GM21737 (cell line): ENCODE measurements at regions not wholly inside any gene's neighbourhood (a gene's known extent, or its start where the extent isn't known, plus 50 kb on each side); places are given as distances from the start of the nearest gene placed in this dataset.
"Not testable (repeated sequence)": the region's sequence is repeated elsewhere in the genome, so short reads cannot be mapped to it uniquely, and the experiment has no call there.

ENCODE experiments used
- ATAC-seq: cut with Tn5 transposase; IDR thresholded peaks from one replicate; pipeline ENCODE4 v1.9.1; 2021; ENCODE audit warnings: mild to moderate bottlenecking, moderate library complexity; ENCODE audit not compliant: unreplicated experiment

DNA sequence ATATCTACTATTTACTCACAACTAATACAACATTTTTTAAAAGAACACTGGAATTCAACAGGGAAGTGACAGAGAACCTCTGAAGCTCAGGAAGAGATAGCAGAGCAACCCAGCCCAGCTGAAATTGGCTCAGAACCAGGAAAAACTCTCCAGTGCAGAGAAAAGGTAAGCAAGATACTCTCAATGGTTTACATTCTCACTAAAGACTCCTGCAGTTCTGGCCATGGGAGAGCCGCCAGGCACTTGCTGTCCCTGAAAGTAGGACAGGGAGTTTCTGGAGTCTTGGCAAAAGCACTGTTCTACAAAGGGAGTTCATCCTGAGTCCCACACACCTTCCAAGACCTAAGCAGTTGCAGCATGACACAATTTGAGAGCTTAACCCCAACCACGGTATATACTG, 330.8 kb downstream of the TRIM36 start:
- no peak for ATAC-seq

DNA sequence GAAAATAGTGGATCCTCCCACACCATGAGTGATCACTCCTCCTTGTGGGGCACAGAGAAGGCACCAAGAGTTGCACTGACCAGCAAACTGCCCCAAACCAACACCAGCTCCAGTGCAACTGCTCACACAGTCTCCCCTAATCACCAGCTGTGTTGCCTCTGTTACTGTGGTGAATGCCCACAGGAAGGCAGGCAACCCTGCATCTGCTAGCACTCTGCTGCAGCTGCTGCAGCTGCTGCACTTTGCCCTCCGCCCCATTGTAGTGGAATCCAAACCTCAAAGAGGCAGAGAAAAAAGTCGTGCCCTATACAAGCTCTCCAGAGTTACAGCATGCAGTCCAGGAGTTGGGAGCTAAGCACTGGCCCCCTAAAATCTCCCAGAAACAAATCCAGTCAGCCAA, 339.6 kb downstream of the TRIM36 start:
- ATAC-seq = no peak

DNA sequence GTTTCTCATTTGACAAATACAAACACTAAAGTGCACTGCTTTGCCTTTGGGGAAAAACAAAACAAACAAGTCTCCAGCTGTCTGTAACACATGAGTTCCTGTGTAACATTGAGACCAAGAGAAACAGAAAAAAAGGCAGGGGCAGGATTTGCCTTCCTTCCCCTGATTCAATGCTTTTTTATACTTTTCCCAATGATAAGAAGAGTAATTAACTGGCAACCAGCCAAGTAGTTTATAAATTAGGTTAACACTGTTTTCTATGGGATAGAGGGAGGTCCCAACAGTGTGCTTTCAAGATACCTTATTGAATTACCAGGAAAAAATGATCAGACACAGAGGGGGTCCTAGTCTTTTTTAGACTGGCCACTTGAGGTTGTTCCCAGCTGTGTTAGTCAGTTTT, 346.8 kb downstream of the TRIM36 start:
- ATAC-seq = no peak

DNA sequence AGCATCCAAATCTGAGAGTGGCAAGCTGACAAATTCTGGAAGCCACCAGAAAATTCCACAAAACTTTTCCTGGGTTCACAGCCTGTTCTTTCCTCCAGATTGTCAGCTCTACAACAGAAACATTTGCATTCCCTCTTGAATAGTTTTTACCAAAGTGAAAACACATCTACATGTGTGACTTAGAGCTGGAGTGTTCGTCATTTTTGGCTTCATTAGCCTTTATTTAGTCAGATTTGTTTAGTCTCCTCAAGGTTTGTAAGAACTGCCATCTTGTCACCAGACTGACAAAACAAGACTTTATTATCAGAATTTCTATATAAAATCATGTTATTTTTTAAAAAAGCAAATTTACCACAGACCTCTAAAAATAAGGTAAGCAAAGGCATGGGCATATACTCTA, 347.3 kb downstream of the TRIM36 start:
- ATAC-seq = no peak

DNA sequence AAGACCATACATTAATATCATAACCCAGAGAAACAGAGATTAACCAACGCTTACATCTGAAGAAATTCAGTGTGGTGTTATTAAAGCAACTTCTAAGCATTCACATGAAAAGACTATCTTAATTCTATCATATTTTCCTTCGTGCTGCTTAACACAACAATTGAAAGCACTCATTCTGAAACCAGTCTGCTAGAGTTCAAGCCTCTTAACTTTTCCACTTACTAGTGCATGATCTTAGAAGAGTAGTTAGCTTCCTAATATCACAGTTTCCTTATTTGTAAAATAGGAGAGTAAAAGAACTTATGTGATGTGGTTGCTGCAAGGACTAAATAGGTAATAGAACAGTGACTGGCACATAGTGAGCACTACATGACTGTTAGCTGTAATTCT, 379.3 kb downstream of the TRIM36 start:
- no peak for ATAC-seq

DNA sequence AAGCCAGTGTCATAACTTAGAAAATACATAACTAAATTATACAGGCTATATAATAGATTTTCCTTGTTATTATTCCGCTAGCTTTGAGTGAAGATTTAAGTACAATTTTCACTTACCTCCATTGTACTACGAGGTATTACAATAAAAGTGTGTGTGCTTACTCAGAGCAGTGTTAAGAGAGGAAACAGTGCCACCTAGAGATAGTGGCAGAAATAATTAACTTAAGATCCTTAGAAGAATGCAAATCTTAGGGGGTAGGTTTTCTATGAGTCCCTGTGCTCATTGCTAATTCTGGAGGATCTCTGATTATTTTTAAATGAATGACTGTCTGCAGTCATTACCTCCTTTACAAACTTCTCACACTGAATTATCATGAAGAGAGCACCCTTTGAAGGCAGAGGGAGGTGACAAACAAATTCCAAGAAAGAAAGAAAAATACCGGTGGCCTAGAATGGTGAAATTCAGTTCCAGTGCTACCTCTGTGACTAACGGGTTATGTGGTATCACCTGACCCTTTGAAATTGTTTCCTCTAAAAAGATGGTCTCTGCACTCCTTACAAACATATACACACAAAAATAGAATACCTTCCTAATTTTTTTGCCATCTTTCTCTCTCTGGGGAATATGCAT, 379.8 kb downstream of the TRIM36 start:
- ATAC-seq = no peak

DNA sequence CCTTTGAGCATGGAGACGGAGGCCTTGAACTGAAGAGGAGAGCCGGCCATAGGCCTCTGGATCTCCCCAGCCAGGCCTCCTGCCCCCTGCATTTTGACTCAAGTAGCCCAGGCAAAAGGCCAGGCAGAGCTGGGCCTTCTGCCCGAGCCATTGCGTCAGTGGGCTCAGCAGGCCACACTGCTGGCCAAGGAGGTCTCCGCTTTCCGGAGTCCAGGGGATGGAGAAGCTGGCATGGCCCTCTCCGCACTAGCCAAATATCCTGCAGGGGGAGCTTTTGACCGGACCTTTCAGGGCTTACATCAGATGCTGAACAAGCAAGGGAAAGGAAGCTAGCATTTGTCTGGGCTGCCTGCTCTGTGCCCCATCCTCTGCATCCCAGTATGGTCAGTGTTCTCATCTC, 386.8 kb downstream of the TRIM36 start:
- ATAC-seq = no peak

DNA sequence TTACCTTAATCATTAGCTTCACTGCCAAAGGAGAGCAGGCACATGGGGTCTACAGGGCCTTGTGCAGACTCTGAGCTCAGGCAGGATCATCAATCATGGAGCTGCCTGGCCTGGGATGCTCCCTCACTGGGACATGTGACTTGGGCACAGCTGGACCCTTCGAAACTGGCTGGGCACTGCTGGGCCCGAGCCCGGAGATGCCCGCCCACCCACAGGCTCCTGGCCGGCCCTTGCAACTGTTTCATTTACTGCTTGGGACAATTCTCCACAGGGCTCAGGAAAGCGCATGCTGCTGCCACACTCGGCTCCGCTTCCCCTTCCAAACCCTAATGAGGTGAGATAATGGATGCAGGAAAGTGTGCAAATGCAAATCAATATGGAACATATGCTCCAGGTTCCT, 387.5 kb downstream of the TRIM36 start:
- ATAC-seq = no peak

DNA sequence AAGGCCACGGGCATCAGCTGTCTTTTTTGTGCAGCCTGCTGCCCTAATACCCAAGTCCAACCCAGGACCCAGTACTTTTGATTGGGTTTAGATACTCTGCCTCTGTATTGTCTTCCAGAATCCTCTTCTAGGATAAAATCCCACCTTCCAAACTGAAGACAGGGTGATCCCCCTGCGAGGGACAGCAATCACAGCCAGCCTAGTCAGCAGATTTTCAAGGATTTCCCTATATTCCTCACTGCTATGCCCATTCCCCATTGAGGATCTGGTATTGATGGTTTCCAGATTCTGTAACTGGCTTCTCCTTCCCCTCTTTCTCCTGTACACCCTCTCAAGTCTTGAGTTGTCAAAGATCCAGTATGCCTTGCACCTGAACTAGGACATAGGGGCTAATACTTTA, 389.4 kb downstream of the TRIM36 start:
- ATAC-seq = no peak

DNA sequence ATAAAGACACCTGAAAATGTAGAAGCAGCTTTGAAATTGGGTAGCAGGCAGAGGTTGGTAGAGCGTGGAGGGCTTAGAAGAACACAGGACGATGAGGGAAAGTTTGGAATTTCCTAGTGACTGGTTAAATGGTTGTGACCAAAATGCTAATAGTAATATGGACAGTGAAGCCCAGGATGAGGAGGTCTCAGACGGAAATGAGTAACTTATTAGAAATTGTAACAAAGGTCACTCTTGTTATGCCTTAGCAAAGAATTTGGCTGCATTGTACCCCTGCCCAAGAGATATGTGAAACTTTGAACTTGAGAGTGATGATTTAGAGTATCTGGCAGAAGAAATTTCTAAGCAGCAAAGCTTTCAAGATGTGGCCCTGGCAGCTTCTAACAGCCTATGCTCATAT, 382.5 kb downstream of the KCNN2 start:
- ATAC-seq = no peak

DNA sequence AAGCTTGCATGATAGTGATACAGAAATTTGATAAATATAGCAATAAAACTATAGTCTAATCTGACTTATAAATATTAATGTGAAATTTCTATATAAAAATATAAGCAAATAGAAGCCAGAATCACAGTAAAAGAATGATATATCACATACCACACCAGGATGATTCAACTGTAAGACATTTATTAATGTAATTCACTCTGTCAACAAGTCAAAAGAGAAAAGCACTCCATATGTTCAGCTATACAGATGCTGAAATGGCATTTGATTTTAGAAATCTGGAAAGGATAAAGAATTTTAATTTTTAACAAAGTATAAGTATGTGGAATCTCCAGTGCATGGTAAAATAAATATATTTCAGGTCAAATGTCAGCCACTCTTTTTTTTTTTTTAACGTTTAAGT, 372.4 kb downstream of the KCNN2 start:
- ATAC-seq = no peak

DNA sequence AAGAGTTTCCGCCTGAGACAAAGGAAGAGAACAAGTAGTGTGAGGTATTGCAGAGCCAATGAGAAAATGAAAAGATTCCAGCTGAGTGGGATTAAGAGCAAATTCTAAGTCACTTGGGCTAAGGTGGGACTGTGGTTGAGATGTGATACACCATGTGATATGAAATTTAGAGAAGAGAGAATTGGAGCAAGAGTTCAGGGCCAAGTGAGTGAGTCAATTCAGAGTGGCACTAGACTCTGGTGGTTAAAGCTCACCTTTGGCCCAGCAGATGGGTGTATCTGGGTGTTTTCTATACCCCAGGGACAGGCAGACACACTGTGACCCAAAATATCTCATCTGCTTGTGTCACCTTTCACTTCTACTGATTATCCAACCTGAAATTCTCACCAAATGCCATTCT, 368.1 kb downstream of the KCNN2 start:
- ATAC-seq = no peak

DNA sequence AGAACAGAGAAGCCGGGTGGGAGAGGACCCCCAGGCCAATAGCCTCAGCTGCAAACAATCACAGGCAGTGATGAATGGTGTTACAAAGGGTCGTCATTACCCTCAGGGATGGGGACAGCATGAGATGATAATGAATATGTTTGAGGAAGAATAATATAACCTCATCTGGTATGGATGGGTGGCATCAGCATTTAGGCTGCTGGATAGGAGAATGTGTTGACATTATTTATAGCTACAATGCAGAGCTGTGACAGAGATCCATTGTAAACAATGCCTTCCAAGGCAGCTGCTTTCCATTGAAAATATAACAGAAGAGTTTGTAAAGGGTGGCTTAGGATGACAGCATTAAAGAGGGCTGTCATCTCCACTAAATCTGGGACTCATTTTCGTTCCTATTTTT, 365.5 kb downstream of the KCNN2 start:
- ATAC-seq = no peak

DNA sequence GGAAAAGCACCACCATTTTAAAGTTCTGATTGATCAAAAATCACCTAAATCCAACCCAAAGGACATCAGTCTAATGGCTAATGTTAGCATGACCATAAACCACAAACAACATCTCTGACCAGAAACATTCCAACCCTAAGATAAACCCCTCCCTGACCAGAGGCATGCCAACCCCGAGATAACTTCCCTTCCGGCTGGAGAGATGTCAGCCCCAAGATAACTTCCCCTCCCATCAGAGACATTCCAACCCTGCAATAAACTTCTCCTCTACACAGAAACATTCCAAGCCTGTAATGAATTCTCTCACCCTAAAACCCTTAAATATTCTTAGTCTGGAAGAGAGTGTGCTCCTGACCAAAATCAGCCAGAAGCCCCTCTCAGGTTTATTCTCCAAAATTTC, 364.3 kb downstream of the KCNN2 start:
- no peak for ATAC-seq

DNA sequence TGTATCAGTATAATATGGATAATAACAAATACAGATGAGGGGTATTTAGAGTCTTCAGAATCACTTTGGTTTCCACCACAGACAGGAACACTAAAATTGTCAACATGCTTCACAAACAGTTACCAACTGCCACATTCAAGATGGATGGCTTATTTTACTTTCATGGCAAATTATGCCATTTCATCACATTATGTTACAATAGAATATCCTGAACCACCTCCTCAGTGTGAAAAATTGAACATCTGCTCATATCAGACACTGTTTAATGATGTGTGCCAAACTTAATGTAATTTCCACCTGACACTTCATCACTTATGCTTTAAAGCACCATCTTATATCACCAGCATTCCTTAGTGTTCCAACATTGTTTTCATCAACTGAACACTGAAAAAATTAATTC, 357.4 kb downstream of the KCNN2 start:
- ATAC-seq = no peak

DNA sequence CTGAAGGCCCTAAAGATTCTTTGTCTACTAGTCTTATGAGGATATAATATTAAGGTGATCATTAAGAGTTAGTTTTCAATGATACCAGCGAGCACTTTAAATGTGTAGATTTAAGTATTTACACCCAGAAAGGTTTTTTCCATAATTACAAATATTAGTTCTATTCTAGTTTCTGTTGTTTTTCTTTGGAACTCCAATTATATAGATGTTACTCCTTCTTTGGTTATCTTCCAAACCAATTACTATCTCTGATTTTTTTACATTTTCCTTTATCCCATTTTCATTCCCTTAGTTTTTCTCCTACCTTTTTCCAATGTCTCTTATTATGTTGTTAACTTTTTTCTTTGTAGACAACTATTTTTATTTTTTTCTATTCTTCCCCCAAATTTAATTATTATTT, 355.1 kb downstream of the KCNN2 start:
- ATAC-seq = no peak

DNA sequence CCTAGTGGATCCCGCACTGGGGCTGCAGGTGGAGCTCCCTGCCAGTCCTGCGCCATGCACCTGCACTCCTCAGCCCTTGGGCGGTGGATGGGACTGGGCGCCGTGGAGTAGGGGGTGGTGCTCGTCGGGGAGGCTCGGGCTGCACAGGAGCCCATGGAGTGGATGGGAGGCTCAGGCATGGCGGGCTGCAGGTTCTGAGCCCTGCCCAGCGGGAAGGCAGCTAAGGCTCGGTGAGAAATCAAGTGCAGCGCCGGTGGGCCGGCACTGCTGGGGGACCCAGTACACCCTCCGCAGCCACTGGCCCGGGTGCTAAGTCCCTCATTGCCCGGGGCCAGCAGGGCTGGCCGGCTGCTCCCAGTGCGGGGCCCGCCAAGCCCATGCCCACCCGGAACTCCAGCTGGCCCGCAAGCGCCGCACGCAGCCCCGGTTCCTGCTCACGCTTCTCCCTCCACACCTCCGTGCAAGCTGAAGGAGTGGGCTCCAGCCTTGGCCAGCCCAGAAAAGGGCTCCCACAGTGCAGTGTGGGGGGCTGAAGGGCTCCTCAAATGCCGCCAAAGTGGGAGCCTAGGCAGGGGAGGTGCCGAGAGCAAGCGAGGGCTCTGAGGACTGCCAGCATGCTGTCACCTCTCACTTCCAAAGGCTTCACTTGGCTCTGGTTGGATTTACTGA, 342.5 kb downstream of the KCNN2 start:
- ATAC-seq = not testable (repeated sequence)

DNA sequence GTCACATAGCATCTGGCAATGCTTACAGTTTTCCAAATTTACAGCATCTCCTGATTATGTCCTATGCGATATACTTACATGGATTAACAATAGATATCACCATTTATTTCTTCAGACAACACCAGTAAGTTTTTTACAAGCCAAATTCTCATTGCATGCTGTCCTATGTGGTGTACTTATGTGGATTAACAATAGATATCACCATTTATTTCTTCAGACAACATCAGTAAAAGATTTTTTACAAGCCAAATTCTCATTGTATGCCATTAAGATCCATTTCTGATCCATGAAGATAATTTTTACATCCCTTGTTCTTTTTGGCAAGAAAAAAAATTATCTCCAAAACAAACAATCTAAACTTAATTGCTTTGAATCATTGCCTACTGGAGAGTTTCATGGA, 340.9 kb downstream of the KCNN2 start:
- no peak for ATAC-seq

DNA sequence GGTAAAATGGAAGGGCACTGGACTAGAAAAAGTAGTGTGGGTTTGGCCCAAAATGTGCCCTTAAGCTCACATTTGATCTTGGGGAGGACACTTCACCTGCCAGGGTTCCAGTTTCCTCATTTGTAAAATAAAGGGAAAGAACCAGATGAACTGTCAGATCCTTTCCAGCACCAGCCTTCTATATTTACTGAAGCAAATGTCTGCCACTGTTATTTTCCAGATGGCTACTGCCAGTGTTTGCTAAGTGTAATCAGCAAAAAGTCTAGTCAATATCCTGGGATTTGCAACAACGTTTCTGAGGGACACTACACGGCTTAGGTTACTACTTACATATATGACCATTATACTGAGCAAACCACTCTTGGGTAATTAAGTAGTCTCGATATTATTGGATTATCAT, 340.3 kb downstream of the KCNN2 start:
- no peak for ATAC-seq

DNA sequence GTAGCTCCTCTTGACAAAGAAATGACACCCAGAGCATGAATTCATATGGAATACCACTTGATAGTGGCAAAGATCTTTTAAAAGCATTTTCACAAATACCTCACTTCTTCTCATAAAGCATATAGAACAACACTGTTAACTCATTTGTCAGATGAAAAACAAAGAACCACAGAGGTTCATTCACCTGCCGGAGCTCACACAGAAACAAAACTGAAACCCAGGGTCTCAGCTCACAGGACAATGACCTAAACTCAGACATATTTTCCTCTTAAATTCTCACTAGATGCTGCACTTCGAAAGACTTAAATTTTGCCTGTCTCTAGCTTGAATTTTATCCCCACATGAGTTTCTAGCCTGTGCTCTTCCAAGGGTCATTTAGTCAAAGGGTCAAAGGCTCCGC, 339.0 kb downstream of the KCNN2 start:
- no peak for ATAC-seq

DNA sequence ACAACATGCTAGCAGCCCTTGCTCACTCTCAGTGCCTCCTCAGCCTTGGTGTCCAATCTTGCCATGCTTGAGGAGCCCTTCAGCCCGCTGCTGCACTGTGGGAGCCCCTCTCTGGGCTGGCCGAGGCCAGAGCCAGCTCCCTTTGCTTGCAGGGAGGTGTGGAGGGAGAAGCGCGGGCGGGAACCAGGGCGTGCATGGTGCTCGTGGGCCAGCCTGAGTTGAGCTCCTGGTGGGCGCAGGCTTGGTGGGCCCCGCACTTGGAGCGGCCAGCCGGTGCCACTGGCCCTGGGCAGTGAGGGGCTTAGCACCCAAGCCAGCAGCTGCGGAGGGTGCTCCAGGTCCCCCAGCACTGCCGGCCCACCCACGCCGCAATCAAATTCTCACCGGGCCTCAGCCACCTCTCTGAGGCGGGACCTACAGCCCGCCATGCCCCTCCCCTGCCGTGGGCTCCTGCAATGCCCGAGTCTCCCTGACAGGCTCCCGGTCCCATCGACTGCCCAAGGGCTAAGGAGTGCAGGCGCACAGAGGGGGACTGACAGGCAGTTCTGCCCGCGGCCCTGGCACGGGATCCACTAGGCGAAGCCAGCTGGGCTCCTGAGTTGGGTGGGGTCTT, 333.5 kb downstream of the KCNN2 start:
- ATAC-seq = no peak

DNA sequence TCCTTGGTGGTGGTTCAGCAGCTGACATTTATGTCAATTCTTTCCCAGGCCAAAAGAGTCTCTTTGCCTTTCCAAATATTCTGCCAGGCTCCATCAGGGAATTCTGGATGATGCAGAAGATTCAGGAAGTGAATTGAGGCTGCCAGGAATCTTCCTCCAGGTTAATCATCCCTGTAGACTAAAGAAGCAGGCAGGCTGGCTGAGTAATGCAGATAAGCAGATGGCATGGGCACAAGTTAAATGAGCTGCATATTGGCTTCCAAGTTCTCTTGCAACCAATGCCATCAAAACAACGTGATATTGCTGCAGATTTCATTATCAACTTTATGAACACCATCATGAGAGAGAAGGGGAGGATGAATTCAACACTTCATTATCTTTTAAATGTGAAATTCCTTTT, 324.5 kb downstream of the KCNN2 start:
- ATAC-seq = no peak

DNA sequence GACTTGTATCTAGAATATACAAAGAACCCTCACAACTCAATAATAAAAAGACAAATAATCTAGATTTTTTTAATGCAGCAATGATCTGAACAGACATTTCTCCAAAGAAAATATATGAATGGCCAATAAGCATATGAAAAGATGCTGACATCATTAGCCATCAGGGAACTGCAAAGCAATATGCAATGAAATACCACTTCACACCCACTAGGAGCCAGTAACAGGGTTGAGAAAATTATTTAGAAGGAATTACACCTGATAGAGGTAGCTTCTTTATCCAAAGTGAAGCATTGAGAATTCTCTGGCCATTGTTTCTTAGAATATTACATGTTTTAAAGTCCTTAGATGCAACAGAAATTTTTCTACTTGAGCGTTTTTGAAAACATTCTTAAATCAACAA, 316.9 kb downstream of the KCNN2 start:
- no peak for ATAC-seq
